ENCODE measurements at regions not wholly inside any gene's neighbourhood (a gene's known extent, or its start where the extent isn't known, plus 50 kb on each side); places are given as distances from the start of the nearest gene placed in this dataset.

GRCh38 chr20:60403105-60403741 lies 445.0 kb downstream of the CDH26 start:
- intact Hi-C loops (cut with micrococcal nuclease) = no loop called here
- no peaks in the 10 kb centered on the region for H3K4me1 Mint-ChIP-seq (ENCODE audit: low read depth)
- CTCF ChIA-PET = interaction anchor here (1.2 kb wide), 1 partner anchor 141 kb away, joined by 4 read pairs; no protein-coding TSS in a partner anchor
- DNase-seq (no peak), ATAC-seq (no peak)
- H3K4me3 Mint-ChIP-seq = no peak overlapping the region
- H3K27ac Mint-ChIP-seq = no peak overlapping the region
- peaks cover 1% of the 10 kb centered on the region for H3K27me3 Mint-ChIP-seq
- no peak for TF ChIP-seq CTCF (IDR thresholded peaks at IDR 0.05)
- POLR2A ChIA-PET = no interaction called here
- no peaks in the 10 kb centered on the region for H3K36me3 Mint-ChIP-seq (ENCODE audit: low read depth)
- H3K9me3 Mint-ChIP-seq = peaks cover 9% of the 10 kb centered on the region

GRCh38 chr20:60407011-60407771 lies 449.0 kb downstream of the CDH26 start:
- Mint-ChIP-seq H3K4me3 (no peak overlapping the region), H3K27me3 (peaks cover under 1% of the 10 kb centered on the region), H3K4me1 (ENCODE audit: low read depth) (no peaks in the 10 kb centered on the region), H3K36me3 (ENCODE audit: low read depth) (no peaks in the 10 kb centered on the region), H3K9me3 (peaks cover 3% of the 10 kb centered on the region), H3K27ac (no peak overlapping the region)
- ChIA-PET POLR2A (no interaction called here), CTCF (no interaction called here)
- TF ChIP-seq CTCF (IDR thresholded peaks at IDR 0.05) = no peak
- no peak for ATAC-seq
- no peak for DNase-seq
- intact Hi-C loops (cut with micrococcal nuclease) = no loop called here

GRCh38 chr20:60407938-60408337 lies 449.7 kb downstream of the CDH26 start:
- no peak for DNase-seq
- POLR2A ChIA-PET = no interaction called here
- CTCF ChIA-PET = no interaction called here
- H3K4me1 Mint-ChIP-seq (ENCODE audit: low read depth) = no peaks in the 10 kb centered on the region
- intact Hi-C loops (cut with micrococcal nuclease) = no loop called here
- no peaks in the 10 kb centered on the region for H3K36me3 Mint-ChIP-seq (ENCODE audit: low read depth)
- no peak for ATAC-seq
- H3K9me3 Mint-ChIP-seq = peaks cover 3% of the 10 kb centered on the region
- H3K27me3 Mint-ChIP-seq = no peaks in the 10 kb centered on the region
- H3K4me3 Mint-ChIP-seq = no peak overlapping the region
- no peak overlapping the region for H3K27ac Mint-ChIP-seq
- no peak for TF ChIP-seq CTCF (IDR thresholded peaks at IDR 0.05)

- ATAC-seq (no peak), DNase-seq (no peak)
- H3K9me3 Mint-ChIP-seq = peaks cover 3% of the 10 kb centered on the region
- ChIA-PET CTCF (no interaction called here), POLR2A (no interaction called here)
- no peak overlapping the region for H3K4me3 Mint-ChIP-seq
- no peak for TF ChIP-seq CTCF (IDR thresholded peaks at IDR 0.05)
- no peak overlapping the region for H3K27ac Mint-ChIP-seq
- intact Hi-C loops (cut with micrococcal nuclease) = no loop called here
- H3K27me3 Mint-ChIP-seq = no peaks in the 10 kb centered on the region
- no peaks in the 10 kb centered on the region for H3K36me3 Mint-ChIP-seq (ENCODE audit: low read depth)
- H3K4me1 Mint-ChIP-seq (ENCODE audit: low read depth) = no peaks in the 10 kb centered on the region
These were observed 450.2 kb downstream of the CDH26 start for GRCh38 chr20:60408435-60408834.

GRCh38 chr20:60410618-60411264 lies 452.5 kb downstream of the CDH26 start:
- H3K4me3 Mint-ChIP-seq = no peak overlapping the region
- no peaks in the 10 kb centered on the region for H3K4me1 Mint-ChIP-seq (ENCODE audit: low read depth)
- no peaks in the 10 kb centered on the region for H3K36me3 Mint-ChIP-seq (ENCODE audit: low read depth)
- DNase-seq = no peak
- no peak for TF ChIP-seq CTCF (IDR thresholded peaks at IDR 0.05)
- H3K27ac Mint-ChIP-seq = no peak overlapping the region
- peaks cover 3% of the 10 kb centered on the region for H3K9me3 Mint-ChIP-seq
- ChIA-PET CTCF (no interaction called here), POLR2A (no interaction called here)
- intact Hi-C loops (cut with micrococcal nuclease) = no loop called here
- H3K27me3 Mint-ChIP-seq = peaks cover 1% of the 10 kb centered on the region
- ATAC-seq = no peak

Measured in activated CD8-positive, alpha-beta T cell treated with anti-CD3 and anti-CD28 coated beads for 36 hours (primary cell).